ENCODE measurements at regions not wholly inside any gene's neighbourhood (a gene's known extent, or its start where the extent isn't known, plus 50 kb on each side); places are given as distances from the start of the nearest gene placed in this dataset.

DNA sequence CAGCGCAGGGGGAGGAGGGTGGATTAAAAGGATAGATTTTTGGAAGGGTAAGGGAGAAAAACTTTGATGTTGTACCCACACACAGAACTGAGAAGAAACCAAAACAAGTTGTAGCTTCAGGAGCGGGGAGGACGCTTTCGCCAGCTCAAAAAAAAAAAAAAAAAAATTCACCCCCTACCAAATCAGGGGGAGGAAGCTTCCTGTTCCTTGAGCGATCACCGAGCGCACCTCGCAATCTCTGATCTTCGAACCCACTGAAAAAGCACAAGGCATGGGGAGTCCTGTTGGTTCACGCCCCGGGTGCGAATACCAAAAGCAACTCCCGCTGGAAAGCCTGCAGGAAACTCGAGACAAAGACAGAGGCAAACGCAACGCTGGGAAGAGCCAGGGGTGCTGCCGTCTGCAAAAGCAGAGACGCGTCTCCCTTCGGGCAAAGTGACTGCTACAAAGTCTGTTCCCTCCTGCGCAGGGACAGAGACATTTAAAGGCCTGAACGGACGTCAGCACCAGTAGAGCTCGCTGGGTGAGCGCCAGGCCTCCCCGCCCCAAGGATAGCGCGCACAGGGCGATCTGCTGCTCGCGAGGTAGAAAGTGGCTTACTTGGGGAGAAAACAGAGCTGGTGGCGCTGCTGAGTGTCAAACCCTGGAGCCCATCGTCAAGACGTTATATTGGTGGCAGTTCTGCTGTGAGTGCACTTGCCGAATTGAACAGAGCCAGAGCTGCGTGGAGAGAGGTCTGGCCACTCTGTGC, 190.4 kb downstream of the USP22 start (continued):
- TF ChIP-seq GFI1B (tag by site-specific recombination; IDR thresholded peaks at IDR 0.05): no peak
- TF ChIP-seq ZNF514 (tag by site-specific recombination; IDR thresholded peaks at IDR 0.05): no peak
- no peak for TF ChIP-seq ZNF621 (tag by site-specific recombination; IDR thresholded peaks at IDR 0.05)
- no peak for TF ChIP-seq ZNF529 (tag by site-specific recombination; IDR thresholded peaks at IDR 0.05; ENCODE audit: insufficient replicate concordance)
- TF ChIP-seq ZBTB17 (tag by site-specific recombination; IDR thresholded peaks at IDR 0.05): peak; percentile 97
- TF ChIP-seq, protein P1, sequence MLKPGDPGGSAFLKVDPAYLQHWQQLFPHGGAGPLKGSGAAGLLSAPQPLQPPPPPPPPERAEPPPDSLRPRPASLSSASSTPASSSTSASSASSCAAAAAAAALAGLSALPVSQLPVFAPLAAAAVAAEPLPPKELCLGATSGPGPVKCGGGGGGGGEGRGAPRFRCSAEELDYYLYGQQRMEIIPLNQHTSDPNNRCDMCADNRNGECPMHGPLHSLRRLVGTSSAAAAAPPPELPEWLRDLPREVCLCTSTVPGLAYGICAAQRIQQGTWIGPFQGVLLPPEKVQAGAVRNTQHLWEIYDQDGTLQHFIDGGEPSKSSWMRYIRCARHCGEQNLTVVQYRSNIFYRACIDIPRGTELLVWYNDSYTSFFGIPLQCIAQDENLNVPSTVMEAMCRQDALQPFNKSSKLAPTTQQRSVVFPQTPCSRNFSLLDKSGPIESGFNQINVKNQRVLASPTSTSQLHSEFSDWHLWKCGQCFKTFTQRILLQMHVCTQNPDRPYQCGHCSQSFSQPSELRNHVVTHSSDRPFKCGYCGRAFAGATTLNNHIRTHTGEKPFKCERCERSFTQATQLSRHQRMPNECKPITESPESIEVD (tag by site-specific recombination; IDR thresholded peaks at IDR 0.05): no peak
- no peak for TF ChIP-seq ZNF311 (tag by site-specific recombination; IDR thresholded peaks at IDR 0.05; ENCODE audit: borderline replicate concordance)
- no peak for TF ChIP-seq ZNF670 (tag by site-specific recombination; IDR thresholded peaks at IDR 0.05; ENCODE audit: low read depth)
- no peak for TF ChIP-seq MYNN (tag by site-specific recombination; IDR thresholded peaks at IDR 0.05; ENCODE audit: borderline replicate concordance)
- TF ChIP-seq, protein P2, sequence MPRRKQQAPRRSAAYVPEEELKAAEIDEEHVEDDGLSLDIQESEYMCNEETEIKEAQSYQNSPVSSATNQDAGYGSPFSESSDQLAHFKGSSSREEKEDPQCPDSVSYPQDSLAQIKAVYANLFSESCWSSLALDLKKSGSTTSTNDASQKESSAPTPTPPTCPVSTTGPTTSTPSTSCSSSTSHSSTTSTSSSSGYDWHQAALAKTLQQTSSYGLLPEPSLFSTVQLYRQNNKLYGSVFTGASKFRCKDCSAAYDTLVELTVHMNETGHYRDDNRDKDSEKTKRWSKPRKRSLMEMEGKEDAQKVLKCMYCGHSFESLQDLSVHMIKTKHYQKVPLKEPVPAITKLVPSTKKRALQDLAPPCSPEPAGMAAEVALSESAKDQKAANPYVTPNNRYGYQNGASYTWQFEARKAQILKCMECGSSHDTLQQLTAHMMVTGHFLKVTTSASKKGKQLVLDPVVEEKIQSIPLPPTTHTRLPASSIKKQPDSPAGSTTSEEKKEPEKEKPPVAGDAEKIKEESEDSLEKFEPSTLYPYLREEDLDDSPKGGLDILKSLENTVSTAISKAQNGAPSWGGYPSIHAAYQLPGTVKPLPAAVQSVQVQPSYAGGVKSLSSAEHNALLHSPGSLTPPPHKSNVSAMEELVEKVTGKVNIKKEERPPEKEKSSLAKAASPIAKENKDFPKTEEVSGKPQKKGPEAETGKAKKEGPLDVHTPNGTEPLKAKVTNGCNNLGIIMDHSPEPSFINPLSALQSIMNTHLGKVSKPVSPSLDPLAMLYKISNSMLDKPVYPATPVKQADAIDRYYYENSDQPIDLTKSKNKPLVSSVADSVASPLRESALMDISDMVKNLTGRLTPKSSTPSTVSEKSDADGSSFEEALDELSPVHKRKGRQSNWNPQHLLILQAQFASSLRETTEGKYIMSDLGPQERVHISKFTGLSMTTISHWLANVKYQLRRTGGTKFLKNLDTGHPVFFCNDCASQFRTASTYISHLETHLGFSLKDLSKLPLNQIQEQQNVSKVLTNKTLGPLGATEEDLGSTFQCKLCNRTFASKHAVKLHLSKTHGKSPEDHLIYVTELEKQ (tag by site-specific recombination; IDR thresholded peaks at IDR 0.05; ENCODE audit: borderline replicate concordance): no peak
- TF ChIP-seq ZNF37A (tag by site-specific recombination; IDR thresholded peaks at IDR 0.05): no peak
- no peak for TF ChIP-seq OSR2 (tag by site-specific recombination; IDR thresholded peaks at IDR 0.05)
- TF ChIP-seq ZNF76 (tag by site-specific recombination; IDR thresholded peaks at IDR 0.05; ENCODE audit: borderline replicate concordance, low read depth): no peak

DNA sequence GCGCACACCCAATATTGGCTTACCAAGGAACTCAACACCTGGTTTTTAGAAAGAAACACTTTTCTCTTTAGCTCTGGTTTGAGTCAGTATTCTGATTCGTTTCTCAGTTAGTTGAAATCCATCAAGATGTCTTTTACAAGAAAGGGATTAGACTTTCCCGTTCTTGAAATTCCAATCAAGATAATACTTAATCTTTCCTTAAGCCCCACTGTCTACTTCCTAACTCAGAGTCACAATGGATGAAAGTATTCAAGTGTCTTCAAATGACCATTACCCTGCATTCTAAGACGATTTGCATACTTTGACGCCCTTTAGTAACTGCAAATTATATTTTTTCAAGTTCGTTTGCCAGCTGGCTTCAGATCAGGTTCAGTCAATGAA, 189.8 kb downstream of the USP22 start:
- Histone ChIP-seq H3K9me3 (ENCODE audit: control insufficient read depth, insufficient read depth, low read depth, low read length) (no peaks in the 10 kb centered on the region), H3K4me3 (ENCODE audit: low read depth, low read length) (peak overlapping the region; percentile 38), H3K36me3 (ENCODE audit: control insufficient read depth in 2 of 2, insufficient read depth in 1 of 2, low read length in 2 of 2) (no peaks in the 10 kb centered on the region), H3K27ac (ENCODE audit: extremely low read depth, low read depth, low read length) (no peak overlapping the region; the same call in 1 of the 2 replicates), H3K4me1 (ENCODE audit: control insufficient read depth, insufficient read depth, low read length) (peaks cover 5% of the 10 kb centered on the region; the same call in 1 of the 2 replicates)
- POLR2A ChIA-PET: interaction anchor here (1.0 to 1.3 kb wide), 2 partner anchors 8 to 68 kb away, joined by 4 read pairs; no protein-coding TSS in a partner anchor
- CTCF ChIA-PET: interaction anchor here (1.0 to 4.6 kb wide), 4 partner anchors 51 to 103 kb away, joined by 3 to 24 read pairs (median 3); no protein-coding TSS in a partner anchor
- TF ChIP-seq YY2 (tag by site-specific recombination; IDR thresholded peaks at IDR 0.05) (no peak), ZBTB1 (tag by site-specific recombination; IDR thresholded peaks at IDR 0.05) (no peak), ZNF701 (tag by site-specific recombination; IDR thresholded peaks at IDR 0.05) (no peak), ZNF558 (tag by site-specific recombination; IDR thresholded peaks at IDR 0.05) (no peak; the same call in 1 of the 2 replicates), YY1 (tag by site-specific recombination; IDR thresholded peaks at IDR 0.05) (no peak), ZNF404 (tag by site-specific recombination; IDR thresholded peaks at IDR 0.05) (no peak), GLI4 (tag by site-specific recombination; IDR thresholded peaks at IDR 0.05) (no peak), ZNF335 (tag by site-specific recombination; conservative IDR thresholded peaks at IDR 0.05) (no peak), ZNF596 (tag by site-specific recombination; IDR thresholded peaks at IDR 0.05) (no peak), ZNF548 (tag by site-specific recombination; IDR thresholded peaks at IDR 0.05) (no peak), ZNF146 (tag by site-specific recombination; IDR thresholded peaks at IDR 0.05) (no peak), ZNF211 (tag by site-specific recombination; IDR thresholded peaks at IDR 0.05; ENCODE audit: low read depth) (no peak), SETDB1 (IDR thresholded peaks at IDR 0.05; ENCODE audit: insufficient read length, low read length) (no peak)
- TF ChIP-seq, protein P3, sequence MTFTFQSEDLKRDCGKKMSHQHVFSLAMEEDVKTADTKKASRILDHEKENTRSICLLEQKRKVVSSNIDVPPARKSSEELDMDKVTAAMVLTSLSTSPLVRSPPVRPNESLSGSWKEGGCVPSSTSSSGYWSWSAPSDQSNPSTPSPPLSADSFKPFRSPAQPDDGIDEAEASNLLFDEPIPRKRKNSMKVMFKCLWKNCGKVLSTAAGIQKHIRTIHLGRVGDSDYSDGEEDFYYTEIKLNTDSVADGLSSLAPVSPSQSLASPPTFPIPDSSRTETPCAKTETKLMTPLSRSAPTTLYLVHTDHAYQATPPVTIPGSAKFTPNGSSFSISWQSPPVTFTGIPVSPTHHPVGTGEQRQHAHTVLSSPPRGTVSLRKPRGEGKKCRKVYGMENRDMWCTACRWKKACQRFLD (tag by site-specific recombination; IDR thresholded peaks at IDR 0.05): no peak
- TF ChIP-seq, protein P4, sequence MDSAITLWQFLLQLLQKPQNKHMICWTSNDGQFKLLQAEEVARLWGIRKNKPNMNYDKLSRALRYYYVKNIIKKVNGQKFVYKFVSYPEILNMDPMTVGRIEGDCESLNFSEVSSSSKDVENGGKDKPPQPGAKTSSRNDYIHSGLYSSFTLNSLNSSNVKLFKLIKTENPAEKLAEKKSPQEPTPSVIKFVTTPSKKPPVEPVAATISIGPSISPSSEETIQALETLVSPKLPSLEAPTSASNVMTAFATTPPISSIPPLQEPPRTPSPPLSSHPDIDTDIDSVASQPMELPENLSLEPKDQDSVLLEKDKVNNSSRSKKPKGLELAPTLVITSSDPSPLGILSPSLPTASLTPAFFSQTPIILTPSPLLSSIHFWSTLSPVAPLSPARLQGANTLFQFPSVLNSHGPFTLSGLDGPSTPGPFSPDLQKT (IDR thresholded peaks at IDR 0.05; ENCODE audit: borderline replicate concordance, low read depth, low read length): no peak
- TF ChIP-seq, protein P5, sequence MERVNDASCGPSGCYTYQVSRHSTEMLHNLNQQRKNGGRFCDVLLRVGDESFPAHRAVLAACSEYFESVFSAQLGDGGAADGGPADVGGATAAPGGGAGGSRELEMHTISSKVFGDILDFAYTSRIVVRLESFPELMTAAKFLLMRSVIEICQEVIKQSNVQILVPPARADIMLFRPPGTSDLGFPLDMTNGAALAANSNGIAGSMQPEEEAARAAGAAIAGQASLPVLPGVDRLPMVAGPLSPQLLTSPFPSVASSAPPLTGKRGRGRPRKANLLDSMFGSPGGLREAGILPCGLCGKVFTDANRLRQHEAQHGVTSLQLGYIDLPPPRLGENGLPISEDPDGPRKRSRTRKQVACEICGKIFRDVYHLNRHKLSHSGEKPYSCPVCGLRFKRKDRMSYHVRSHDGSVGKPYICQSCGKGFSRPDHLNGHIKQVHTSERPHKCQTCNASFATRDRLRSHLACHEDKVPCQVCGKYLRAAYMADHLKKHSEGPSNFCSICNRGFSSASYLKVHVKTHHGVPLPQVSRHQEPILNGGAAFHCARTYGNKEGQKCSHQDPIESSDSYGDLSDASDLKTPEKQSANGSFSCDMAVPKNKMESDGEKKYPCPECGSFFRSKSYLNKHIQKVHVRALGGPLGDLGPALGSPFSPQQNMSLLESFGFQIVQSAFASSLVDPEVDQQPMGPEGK (tag by site-specific recombination; IDR thresholded peaks at IDR 0.05): no peak

Measured in HEK293 (cell line).